Small intestine (tissue), 7 donors: ENCODE measurements at regions not wholly inside any gene's neighbourhood (a gene's known extent, or its start where the extent isn't known, plus 50 kb on each side); places are given as distances from the start of the nearest gene placed in this dataset.

ENCODE experiments used
- DNase-seq, 2 donors: peaks; one replicate each; pipeline versions ENCODE4 v3.0.0 to v3.0.0-alpha.2; 2013
- FAIRE-seq: peaks from 2 replicates; lab custom pipeline; 2012; peaks lifted over from hg19 to GRCh38; lab: Jason Lieb, UNC
- H3K27ac ChIP-seq, 3 donors: one replicate each; pipeline ENCODE4 v1.5.1; 2013; ENCODE audit warnings: low read length in 2 of 3, mild to moderate bottlenecking in 2 of 3, control low read depth in 1 of 3, inconsistent platforms in 1 of 3, low read depth in 1 of 3, moderate library complexity in 1 of 3
- H3K27me3 ChIP-seq, 3 donors: one replicate each; pipeline ENCODE4 v1.6.1; 2013; ENCODE audit warnings: low read length in 3 of 3, inconsistent platforms in 1 of 3; ENCODE audit not compliant: control insufficient read depth in 3 of 3, insufficient read depth in 3 of 3
- H3K36me3 ChIP-seq, 3 donors: one replicate each; pipeline ENCODE4 v1.6.1; 2013; ENCODE audit warnings: low read length in 3 of 3, inconsistent platforms in 1 of 3, low read depth in 1 of 3, mild to moderate bottlenecking in 1 of 3, moderate library complexity in 1 of 3; ENCODE audit not compliant: control insufficient read depth in 3 of 3, insufficient read depth in 2 of 3
- H3K4me1 ChIP-seq, 3 donors: one replicate each; pipeline ENCODE4 v1.6.1; 2013; ENCODE audit warnings: low read length in 2 of 3, inconsistent platforms in 1 of 3, low read depth in 1 of 3, mild to moderate bottlenecking in 1 of 3, moderate library complexity in 1 of 3; ENCODE audit not compliant: control insufficient read depth in 3 of 3, insufficient read depth in 2 of 3
- H3K4me3 ChIP-seq, 3 donors: one replicate each; pipeline ENCODE4 v1.5.1; 2013; ENCODE audit warnings: low read length in 3 of 3, control low read depth in 1 of 3, inconsistent platforms in 1 of 3, low read depth in 1 of 3, mild to moderate bottlenecking in 1 of 3, moderate library complexity in 1 of 3
- H3K9me3 ChIP-seq, 2 donors: one replicate each; pipeline ENCODE4 v1.6.1; 2013; ENCODE audit warnings: low read depth in 1 of 2, low read length in 1 of 2; ENCODE audit not compliant: control insufficient read depth in 2 of 2, insufficient read depth in 1 of 2
- WGBS, 3 donors: extraction: QIAGEN DNeasy Blood & Tissue Kit; methylation state at CpG; one replicate each; pipeline ENCODE4 v1.1.7; 2013; 5-methylcytosine and 5-hydroxymethylcytosine counted together
- donor health status: healthy with polysubstance abuse.
- donor health status: control.
- donor health status: control.
- donor health status: Bipolar disorder and iron deficiency.
- donor health status: healthy.

GRCh38 chr15:98062869-98063268 is 102.4 kb downstream of the ARRDC4 start:
- H3K36me3 ChIP-seq, result no peaks in the 10 kb centered on the region
- no peak for DNase-seq
- H3K27ac ChIP-seq, result no peak overlapping the region
- H3K4me3 ChIP-seq, result no peak overlapping the region
- no peaks in the 10 kb centered on the region for H3K27me3 ChIP-seq
- H3K4me1 ChIP-seq, result no peaks in the 10 kb centered on the region
- WGBS, 3 donors, result 64 to 66% (median 66%) methylated on average over 3 of the region's 3 CpGs
- peaks cover 0 to 5% of the 10 kb centered on the region in 2 donors for H3K9me3 ChIP-seq
- no peak for FAIRE-seq

GRCh38 chr15:98063315-98063714 is 102.8 kb downstream of the ARRDC4 start:
- FAIRE-seq, result no peak

GRCh38 chr15:98063871-98064270 is 103.4 kb downstream of the ARRDC4 start:
- H3K4me3 ChIP-seq, result no peak overlapping the region
- H3K27me3 ChIP-seq, result no peaks in the 10 kb centered on the region
- FAIRE-seq (no peak), DNase-seq (no peak)
- no peaks in the 10 kb centered on the region for H3K4me1 ChIP-seq
- no peak overlapping the region for H3K27ac ChIP-seq
- H3K9me3 ChIP-seq, result peaks cover 0 to 5% of the 10 kb centered on the region in 2 donors
- H3K36me3 ChIP-seq, result no peaks in the 10 kb centered on the region

More at GRCh38 chr15:98063315-98063714, 102.8 kb downstream of the ARRDC4 start:
- Histone ChIP-seq H3K27ac (no peak overlapping the region), H3K36me3 (no peaks in the 10 kb centered on the region), H3K9me3 (peaks cover 0 to 5% of the 10 kb centered on the region in 2 donors), H3K27me3 (no peaks in the 10 kb centered on the region), H3K4me1 (no peaks in the 10 kb centered on the region), H3K4me3 (no peak overlapping the region)
- WGBS, 3 donors, result 69 to 81% (median 70%) methylated on average over 2 of the region's 2 CpGs
- no peak for DNase-seq

- H3K27me3 ChIP-seq, result no peaks in the 10 kb centered on the region
- H3K4me1 ChIP-seq, result no peaks in the 10 kb centered on the region
- no peak overlapping the region for H3K4me3 ChIP-seq
- H3K9me3 ChIP-seq, result no peaks in the 10 kb centered on the region
- DNase-seq, result no peak
- H3K36me3 ChIP-seq, result no peaks in the 10 kb centered on the region
- WGBS, 3 donors, result 35 to 52% (median 48%) methylated on average over 3 of the region's 3 CpGs
- FAIRE-seq, result no peak
- H3K27ac ChIP-seq, result no peak overlapping the region
Observed at GRCh38 chr15:98067339-98067738, 106.8 kb downstream of the ARRDC4 start.

GRCh38 chr15:98069256-98069655 is 108.8 kb downstream of the ARRDC4 start:
- FAIRE-seq (no peak), DNase-seq (no peak)
- no peaks in the 10 kb centered on the region for H3K4me1 ChIP-seq
- H3K9me3 ChIP-seq, result no peaks in the 10 kb centered on the region
- H3K4me3 ChIP-seq, result no peak overlapping the region
- H3K36me3 ChIP-seq, result no peaks in the 10 kb centered on the region
- no peak overlapping the region for H3K27ac ChIP-seq
- no peaks in the 10 kb centered on the region for H3K27me3 ChIP-seq
- WGBS, 3 donors, result 69 to 79% (median 75%) methylated on average over 4 of the region's 4 CpGs

GRCh38 chr15:98070137-98070536 is 109.6 kb downstream of the ARRDC4 start:
- Histone ChIP-seq H3K36me3 (no peaks in the 10 kb centered on the region), H3K4me1 (no peaks in the 10 kb centered on the region), H3K27ac (no peak overlapping the region), H3K27me3 (no peaks in the 10 kb centered on the region), H3K4me3 (no peak overlapping the region), H3K9me3 (no peaks in the 10 kb centered on the region)
- no peak for FAIRE-seq
- WGBS, 3 donors, result 69 to 90% (median 89%) methylated on average over 2 of the region's 2 CpGs
- no peak for DNase-seq

- no peak overlapping the region for H3K27ac ChIP-seq
- H3K36me3 ChIP-seq, result no peaks in the 10 kb centered on the region
- peaks cover 0 to 3% (median 0%) of the 10 kb centered on the region in 3 donors for H3K4me1 ChIP-seq
- no peaks in the 10 kb centered on the region for H3K9me3 ChIP-seq
- H3K4me3 ChIP-seq, result no peak overlapping the region
- H3K27me3 ChIP-seq, result no peaks in the 10 kb centered on the region
- FAIRE-seq (no peak), DNase-seq (no peak)
Observed at GRCh38 chr15:98071786-98072185, 111.3 kb downstream of the ARRDC4 start.

- no peak overlapping the region for H3K4me3 ChIP-seq
- H3K4me1 ChIP-seq, result peaks cover 0 to 6% (median 0%) of the 10 kb centered on the region in 3 donors
- H3K27ac ChIP-seq, result no peak overlapping the region
- no peak for DNase-seq
- no peaks in the 10 kb centered on the region for H3K36me3 ChIP-seq
- no peaks in the 10 kb centered on the region for H3K9me3 ChIP-seq
- FAIRE-seq, result no peak
- no peaks in the 10 kb centered on the region for H3K27me3 ChIP-seq
Observed at GRCh38 chr15:98075441-98075840, 114.9 kb downstream of the ARRDC4 start.

- Histone ChIP-seq H3K27ac (peak overlapping the region in 1 of 3 donors; percentile 2), H3K27me3 (no peaks in the 10 kb centered on the region), H3K4me3 (no peak overlapping the region), H3K36me3 (no peaks in the 10 kb centered on the region), H3K9me3 (no peaks in the 10 kb centered on the region), H3K4me1 (peaks cover 0 to 6% (median 0%) of the 10 kb centered on the region in 3 donors)
- 41 to 57% (median 50%) methylated on average over 8 of the region's 8 CpGs for WGBS, 3 donors
- peak in 1 of 2 donors; percentile 15 for DNase-seq
- FAIRE-seq, result no peak
Observed at GRCh38 chr15:98076021-98076816, 115.7 kb downstream of the ARRDC4 start.
